Stromal cell of bone marrow (primary cell): ENCODE measurements at regions not wholly inside any gene's neighbourhood (a gene's known extent, or its start where the extent isn't known, plus 50 kb on each side); places are given as distances from the start of the nearest gene placed in this dataset.

Experiments
- DNase-seq: peaks from one replicate; pipeline ENCODE4 v3.0.0-alpha.2; 2012; ENCODE audit warnings: low read depth

DNA sequence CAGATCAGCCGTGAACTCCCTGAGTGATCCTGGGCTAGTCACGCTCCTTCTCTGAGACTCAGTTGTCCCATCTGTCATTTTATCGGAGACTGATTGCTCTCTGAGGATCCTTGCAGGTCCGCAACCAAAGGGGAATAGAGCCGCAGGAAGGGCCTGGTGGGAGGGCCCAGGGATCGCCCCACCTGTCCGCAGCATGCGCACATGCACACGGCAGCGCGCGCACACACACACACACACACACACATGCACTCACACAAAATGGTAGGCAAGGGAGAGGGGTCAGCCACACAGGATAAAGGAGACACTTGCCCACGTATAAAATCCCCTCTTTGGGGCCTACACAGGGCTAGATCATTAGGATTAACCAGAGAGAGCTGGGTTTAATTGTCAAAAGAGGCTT lies 95.6 kb upstream of the FOXP4 start:
- DNase-seq: no peak

DNA sequence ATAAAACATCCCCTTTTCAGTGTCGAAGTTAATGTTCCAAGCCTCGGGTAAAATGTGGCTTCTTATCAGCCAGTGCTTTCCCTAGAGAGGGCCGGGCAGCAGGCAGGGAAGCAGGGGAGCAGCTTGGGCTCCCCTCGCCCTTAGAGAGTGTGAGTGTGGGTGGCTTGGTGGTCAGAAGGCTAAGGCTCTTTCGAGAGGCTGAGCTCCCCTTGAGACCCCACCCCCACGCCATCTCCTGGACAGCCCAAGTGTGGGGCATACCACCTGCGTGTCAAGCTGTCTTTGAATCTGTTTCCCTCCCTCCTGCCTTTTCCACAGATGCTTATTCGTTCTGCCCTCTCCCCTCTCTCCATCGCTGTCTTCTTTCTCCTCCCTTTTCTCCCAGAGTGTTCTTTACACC lies 95.1 kb upstream of the FOXP4 start:
- no peak for DNase-seq

DNA sequence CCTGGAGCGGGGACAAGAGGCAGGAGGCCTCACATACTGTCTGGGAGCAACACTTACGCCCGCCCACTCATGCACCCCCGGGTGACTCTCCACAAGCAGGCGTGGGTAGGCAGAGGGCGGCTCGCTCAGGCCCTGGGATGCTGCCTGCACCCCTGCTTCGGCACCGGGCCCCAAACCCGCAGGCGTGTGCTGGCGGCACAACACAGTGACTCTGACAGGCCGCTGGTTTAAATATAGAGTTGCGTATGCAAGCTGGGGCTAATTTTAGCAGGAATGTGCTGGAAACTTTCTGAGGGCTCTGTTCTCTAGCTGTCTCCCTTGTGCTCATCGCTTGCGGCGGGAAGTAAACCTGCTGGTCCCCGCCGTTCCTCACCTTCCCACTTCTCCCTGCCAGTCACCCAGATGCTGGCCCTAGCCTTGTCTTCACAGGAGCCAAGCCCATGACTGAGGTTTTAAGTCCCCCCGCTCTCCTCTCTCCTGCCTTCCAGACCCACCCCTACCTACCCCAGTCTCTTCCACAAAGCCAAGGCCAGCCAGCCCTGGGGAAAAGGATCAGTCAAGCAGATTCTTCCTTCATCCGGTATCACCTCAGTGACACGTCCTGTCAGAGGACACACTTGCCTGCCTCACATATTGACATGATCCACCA lies 94.5 kb upstream of the FOXP4 start:
- no peak for DNase-seq

DNA sequence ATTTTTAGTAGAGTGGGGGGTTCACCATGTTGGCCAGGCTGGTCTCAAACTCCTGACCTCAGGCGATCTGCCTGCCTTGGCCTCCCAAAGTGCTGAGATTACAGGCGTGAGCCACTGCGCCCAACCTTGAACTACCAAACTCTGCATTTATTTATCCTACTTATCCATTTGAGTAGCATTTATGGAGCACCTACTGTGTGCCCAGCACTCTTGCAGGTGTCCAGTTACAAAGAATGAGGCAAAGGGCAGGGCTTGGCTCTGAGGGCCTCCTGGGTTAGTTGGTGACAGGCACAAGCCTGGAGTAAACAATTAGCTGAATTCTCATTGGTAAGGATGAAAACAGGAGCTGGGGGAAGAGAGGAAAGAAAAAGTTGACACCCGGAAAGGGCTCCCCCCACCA lies 93.4 kb upstream of the FOXP4 start:
- no peak for DNase-seq

DNA sequence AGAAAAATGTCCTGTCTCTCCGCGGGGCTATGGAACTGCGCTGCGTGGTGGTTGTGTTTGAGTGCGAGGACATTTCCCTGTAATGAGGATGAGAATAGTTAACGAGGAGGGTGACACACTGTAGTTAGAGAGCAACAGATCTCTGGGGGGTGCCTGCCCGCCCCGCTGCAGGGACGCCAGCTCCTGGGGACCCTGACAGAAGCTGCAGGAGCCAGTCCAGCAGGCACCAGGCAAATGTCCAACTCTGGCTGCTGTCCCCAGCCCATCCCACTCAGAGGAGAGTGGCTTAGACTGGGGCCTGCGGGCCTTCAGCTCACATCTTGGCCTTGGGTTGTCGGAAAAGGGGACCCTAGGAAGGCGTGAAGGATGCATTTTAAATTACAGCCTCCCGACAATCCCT lies 92.9 kb upstream of the FOXP4 start:
- no peak for DNase-seq

DNA sequence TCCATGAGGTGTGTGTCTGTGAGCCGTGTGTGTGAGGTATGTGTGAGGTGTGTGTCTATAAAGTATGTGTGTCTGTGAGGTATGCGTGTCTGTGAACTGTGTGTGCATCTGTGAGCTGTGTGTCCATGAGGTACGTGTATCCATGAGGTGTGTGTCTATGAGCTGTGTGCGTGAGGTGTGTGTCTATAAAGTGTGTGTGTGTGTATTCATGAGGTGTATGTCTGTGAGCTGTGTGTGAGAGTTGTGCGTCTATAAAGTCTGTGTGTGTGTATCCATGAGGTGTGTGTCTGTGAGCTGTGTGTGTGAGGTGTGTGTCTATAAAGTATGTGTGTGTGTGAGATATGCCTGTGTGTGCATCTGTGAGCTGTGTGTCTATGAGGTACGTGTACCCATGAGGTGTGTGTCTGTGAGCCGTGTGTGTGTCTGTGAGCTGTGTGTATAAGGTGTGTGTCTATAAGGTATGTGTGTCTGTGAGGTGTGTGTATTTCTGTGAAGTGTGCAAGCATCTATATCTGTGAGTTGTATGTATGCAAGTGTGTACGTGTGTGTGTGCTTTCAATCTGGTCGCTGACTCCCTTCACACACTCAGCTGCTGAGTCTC lies 91.9 kb upstream of the FOXP4 start:
- DNase-seq: no peak

DNA sequence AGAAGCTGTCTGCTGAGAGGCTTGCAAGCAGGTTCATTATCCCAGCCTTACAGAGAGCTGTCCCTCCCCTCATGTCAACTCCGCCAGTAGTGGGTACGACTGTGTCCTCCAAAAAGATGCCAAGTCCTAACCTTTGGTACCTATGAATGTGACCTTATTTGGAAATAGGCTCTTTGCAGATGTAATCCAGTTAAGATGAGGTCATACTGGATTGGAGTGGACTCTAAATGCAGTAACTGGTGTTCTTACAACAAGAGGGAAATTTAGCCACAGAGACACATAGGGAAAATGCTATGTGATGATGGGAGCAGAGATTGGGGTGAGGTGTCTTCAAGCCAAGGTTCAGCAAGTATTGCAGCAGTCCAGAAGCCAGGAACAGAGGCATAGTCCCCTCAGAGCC lies 90.8 kb upstream of the FOXP4 start:
- no peak for DNase-seq

DNA sequence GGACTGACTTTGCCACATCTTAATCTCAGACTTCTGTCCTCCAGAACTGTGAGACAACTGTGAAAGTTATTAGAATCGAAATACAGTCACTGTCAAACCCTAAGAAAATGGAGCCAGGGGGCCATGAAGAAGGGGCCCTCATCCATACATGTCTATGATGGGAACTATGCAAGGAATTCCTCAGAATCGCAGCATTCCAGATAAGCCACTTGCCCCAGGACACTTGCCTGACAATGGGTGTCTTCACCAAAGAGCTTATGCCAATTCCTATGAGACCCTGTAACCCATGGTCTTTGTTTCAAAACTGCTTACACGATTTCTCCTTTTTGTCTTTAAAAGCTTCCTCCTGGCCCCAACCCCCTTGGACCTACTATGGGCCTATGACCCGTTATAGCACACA lies 90.4 kb upstream of the FOXP4 start:
- DNase-seq: no peak

DNA sequence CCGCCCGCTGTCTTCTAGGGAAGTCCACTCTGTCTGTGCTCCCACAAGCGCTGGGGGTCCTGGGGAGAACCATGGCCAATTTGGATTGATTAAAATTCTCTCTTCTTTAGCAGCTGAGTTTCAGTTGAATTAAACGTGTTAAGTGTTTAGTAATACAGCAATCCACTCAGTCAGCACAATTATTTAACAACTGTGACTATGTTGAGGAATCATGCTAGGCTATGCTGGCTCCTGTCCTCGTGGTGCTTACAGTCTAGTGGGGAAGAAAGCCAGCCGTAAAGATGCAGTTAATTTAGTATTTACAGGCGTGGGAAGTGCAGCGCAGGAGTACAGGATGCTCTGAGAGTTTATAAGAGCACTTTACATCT lies 88.9 kb upstream of the FOXP4 start:
- no peak for DNase-seq

DNA sequence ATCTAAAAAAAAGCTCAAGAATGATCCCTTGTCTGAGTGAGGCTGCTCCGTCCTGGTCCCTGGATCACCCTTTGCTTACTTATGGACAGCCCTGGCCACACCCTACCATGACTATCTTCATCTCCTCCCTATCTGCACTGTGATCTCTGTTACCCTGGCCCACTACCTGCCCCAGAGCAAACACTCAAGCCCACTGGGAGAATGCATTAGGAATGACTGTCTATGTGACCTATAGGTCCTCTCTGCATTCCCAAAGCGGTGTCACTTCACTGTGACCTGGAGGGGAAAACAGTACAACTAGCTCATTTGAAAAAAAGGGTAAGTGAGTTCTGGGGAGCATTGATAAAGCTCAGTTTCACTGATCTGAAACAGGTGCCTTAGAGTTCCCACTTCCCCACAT lies 86.4 kb upstream of the FOXP4 start:
- DNase-seq: no peak

DNA sequence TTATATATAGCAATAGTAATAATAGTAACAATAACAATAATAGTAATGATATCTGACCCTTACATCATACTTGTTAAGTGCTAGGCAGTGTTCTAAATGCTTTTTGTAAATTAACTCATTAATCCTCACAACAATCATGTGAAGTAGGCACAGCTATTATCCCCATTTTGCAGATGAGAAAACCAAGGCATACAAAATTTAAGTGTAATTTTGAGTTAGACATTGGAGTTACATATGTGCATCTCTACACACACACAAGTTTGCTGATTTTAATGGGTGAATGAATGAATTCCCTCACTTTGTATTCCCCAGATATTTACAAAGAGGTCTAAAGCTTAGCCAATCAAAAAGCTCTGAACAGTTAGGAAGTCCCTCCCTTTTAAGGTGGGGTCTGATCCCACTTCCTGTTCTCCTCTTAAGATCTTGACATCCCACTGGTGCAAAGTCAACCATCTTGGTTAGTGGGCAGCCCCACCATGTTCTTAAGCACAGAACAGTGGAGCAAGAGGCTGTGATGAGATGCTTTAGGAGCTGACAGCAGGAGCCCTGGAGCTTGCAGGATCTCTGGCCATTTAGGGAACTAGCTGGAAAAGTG lies 85.3 kb upstream of the FOXP4 start:
- DNase-seq: no peak

DNA sequence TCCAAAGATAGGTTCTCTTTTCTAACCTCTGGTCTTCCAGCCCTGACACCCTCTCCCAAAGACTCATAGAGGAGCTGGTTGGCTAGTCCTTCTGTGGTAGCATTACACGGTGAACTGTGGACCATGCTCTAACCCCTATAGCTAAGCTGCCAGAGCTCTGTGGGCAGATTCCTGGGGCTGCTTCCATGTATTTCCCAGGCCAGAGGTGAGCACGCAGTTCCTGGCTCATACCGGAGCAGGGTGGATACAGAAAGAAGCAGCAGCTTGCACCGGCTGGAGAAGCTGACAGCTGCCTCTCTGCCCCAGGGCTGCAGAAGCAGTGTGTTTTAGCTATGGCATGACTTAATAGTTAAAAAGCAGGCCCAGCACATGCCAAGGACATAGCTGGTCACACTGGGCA lies 84.1 kb upstream of the FOXP4 start:
- no peak for DNase-seq

DNA sequence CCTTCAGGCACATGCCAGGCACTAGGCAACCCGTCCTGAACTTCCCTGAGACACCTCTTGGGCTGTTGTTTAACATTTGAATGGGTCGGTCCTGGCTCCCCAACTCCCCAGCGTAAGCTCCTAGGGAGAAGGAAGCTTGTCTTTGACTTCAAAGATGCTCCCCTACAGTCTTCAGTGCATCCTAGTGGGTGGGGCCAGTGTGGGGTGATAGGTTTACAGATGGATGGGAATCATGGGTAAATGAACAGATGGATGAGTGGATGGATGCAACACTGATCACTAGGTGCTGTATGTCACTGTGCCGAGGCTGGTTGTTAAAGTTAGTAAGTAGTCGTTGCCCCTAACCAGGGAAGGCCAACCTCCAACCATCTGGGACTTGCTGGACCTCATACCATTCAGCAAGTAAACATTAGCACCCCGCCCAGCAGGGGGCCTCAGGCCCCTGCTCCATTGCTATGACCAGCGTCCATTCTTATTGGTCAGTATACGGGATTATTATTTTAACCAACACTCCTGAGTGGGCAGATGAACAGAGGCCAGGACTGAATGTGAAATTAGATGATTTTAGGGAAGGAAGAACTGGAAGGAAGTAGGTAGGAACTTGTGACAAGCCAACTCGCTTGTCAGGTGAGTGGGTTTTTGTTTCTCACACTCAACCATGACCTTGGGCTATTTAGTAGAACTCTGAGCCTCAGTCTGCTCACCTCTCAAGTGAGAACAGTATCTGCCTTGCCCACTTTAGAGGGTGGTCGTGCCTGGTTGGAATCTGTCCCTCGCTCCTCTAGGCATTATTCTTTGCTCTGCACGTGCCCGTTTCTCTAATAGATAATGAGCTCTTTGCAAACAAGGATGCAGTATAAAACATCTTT lies 82.9 kb upstream of the FOXP4 start:
- DNase-seq: peak; percentile 28

DNA sequence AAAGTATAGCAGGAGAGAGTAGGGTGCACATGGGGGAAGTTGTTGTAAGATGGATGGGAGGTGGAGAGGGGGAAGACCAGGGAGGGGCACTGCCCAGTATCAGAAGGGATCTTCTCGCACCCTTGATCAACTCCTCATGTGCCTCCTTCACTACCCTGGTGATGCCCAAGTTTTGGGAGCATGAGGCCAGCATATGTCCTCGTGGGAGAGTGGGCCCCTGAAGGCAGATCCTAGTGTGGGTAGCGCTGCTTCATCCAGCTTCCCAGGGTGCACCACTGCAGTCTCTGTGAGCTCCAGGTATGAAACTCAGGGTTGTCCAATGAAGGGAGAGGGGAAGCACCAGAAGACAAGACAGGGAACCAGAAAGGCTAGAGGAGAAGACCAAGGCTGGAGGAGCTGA lies 82.2 kb upstream of the FOXP4 start:
- no peak for DNase-seq

DNA sequence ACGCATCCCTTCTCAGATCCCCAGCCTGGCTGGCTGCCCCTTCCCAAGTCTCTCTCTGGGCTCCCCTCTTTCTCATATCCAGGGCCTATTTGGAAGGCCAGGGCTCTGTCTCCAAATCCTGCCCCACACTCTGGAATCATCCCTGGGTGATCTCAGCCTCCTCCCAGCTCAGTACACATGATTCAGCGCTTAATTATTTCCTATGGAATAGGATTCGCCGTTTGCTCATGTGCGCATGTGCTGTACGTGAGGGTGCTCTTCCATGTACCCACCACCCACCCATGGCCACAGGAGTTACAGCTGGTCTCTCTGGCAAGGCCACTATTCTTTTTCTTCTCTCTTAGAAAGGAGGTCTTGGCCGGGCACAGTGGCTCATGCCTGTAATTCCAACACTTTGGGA lies 81.7 kb upstream of the FOXP4 start:
- no peak for DNase-seq

DNA sequence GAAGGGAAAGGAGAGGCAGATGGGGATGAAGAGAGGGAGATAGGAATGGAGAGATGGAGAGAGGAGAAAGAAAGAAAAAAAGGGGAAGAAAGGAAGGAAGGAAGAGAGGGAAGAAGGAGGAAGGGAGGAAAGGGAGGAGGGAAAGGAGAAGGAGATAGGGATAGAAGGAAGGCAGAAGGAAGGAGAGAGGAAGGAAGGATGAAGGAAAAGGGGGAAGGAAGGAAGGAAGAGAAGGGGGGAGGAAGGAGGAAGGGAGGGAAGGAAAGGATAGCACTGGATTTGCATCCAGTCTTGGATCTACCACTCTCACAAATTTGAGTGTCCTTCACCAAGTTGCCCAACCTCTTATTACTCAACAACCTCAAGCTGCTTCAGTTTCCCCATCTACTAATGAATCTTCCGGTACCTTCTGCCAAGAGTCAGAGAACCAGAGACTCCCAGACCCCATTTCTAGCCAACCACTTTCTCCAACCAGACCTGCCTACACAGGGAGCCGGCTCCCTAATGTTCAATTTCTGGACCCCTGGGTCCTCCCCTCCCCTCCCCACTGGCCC lies 79.7 kb upstream of the FOXP4 start:
- no peak for DNase-seq

DNA sequence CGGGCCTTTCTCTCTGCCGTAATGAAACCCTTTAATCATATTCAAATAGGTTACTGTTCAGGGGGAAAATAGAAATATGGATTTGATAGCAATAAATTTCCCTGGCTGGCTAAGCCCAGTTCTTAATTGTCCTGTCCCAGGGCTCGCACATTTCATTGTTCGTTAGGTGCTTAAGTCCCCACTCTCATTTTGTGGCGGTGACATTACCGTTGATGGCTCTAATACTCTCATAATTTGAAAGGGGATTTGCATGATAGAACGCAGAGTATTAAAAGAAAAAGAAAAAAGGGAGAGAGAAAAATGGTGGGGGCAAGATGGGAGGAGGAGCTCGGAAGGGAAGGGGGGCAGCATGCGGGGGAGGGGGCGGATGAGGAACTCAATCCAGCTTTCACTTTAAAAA lies 79.1 kb upstream of the FOXP4 start:
- no peak for DNase-seq

DNA sequence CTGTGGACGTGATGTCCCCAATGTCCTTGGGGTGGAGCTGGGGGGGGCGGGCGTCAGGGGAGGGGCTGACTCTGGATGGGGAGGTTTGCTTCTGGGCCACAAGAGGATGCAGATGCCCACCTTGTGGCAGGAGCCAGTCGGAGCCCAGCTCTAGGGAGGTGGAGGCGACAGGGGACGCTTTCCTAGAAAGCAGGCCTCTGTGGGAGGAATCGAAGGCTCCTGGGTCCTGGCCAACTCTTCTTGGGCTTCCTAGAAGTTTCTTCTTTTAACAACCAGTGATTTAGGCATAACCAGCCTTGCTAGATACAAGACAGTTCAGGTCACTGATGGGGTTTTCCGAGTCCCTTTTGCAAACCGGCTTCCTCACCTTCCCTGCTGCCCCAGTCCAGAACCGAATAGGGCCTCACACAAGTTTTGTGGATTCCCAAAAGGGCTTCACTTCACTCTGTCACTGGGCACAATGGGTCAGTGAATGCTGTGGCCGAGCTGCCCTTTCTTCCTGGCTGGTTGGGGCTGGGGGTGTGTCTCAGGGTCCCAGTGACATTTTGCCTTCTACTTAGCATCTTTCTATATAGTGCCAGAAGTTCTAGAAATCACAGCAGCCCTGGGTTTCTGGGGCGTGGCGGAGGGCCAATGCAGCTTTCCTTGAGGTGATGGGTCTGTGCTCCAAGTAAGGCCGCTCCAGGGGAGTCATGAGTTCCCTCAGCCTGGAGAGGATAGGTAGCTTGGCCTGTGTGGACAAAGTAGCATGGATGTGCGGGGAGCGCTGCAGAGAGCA lies 78.4 kb upstream of the FOXP4 start:
- no peak for DNase-seq

DNA sequence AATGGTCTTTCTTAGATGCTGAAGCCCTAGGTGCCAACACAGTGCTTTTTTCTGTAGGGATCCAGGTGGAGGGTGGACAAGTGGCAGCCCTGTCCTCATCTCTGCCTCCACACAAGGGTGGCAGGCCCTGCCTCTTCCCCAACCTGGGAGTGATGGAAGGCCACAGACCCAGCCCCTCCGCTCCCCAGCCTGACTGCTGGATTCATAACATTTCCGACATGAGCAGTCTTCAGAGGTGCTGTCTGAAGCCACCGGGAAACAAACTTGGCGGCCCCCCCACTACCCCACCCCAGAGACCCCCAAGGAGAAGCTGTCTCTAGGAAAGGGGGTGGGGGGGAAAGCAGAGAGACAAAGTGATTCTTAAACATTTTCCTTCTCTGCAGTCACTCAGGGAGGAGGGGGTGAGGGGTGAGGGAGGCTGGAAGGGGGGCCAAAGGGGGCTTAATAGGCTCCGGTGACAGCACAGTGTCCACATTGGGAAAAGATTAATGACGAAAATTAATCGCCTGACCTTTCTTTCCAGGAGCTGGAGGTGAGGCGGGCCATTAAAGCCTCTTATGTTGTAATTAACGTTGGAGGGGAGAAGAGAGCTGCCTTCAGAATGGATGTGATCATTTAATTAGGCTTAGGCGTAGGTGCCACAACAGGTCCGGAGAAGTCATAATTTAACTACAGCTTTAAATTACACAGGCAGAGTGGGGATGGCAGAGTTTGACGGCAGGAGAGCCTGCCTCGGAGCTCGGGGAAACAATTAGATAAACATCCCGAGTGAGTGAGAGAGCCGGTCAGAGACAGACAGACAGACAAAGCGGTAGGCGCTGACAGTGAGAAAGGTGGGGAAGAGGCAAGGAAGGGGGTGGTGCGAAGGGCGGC lies 76.8 kb upstream of the FOXP4 start:
- DNase-seq: no peak

DNA sequence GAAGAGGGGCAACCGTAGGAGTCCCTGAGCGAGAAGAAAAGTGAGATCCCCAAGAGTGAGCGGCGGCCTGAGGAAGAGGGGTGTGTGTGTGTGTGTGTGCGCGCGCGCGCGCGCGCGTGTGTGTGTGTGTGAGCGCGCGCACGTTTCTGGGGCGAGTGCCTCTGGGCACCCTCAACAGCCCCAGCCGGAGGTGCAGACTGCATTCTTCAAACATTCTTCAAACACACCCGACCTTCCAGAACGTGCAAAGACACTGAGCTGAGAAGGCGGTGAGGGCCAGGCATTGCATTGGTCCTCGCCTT lies 76.2 kb upstream of the FOXP4 start:
- no peak for DNase-seq

DNA sequence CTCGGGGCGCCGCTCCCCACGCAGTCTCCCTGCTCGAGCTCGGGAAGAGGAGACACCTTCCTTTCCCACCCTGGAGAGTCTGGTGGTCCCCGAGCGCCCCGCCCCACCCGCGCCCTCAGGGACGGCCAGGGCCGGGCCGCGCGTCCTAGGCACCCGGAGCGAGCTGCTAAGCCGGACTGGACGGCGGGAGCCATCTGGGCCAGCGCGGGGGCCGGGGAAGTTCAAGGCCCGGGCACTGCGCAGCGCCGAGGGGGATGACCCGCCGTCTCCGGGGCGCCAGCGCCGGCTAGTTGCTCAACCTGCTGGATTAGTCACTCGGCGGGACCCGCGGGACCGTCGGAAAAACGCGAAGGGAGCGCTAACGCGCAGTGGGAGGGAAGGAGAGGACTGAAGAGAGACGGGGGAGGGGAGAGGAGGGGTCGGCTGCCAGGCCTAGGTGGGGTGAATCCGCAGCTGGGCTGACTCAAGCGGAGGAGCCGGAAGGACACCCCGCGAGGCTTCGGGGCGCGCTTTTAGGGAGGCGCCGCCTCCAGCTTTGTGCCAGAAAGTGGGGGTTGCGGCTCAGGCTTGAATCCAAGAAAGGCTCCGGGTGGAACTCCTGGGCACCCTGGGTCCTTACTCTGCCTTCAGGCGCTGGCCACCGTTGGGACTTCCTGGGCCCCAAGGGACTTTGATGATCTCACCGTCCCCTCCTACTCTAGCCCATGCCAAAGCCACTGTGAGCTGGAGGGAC lies 75.7 kb upstream of the FOXP4 start:
- DNase-seq: peak; percentile 22
